Mesenchymal stem cell (in vitro differentiated cells and primary cell): ENCODE measurements at regions not wholly inside any gene's neighbourhood (a gene's known extent, or its start where the extent isn't known, plus 50 kb on each side); places are given as distances from the start of the nearest gene placed in this dataset.

Source experiments
- DNase-seq: peaks from one replicate; pipeline ENCODE4 v3.0.0-alpha.2; 2013
- H2AFZ ChIP-seq: one replicate; pipeline ENCODE4 v1.6.1; 2013; ENCODE audit warnings: low read depth, mild to moderate bottlenecking, control low read depth, inconsistent platforms, low read length, moderate library complexity
- H2AK5ac ChIP-seq: 2 replicates; pipeline ENCODE4 v1.6.1; 2013; ENCODE audit warnings: low read length, moderate library complexity, mild to moderate bottlenecking, inconsistent platforms; ENCODE audit not compliant: severe bottlenecking
- H2BK120ac ChIP-seq: one replicate; pipeline ENCODE4 v1.6.1; 2013; ENCODE audit warnings: low read depth, mild to moderate bottlenecking, inconsistent platforms, low read length, moderate library complexity
- H2BK12ac ChIP-seq, 2 experiments: one replicate each; pipeline ENCODE4 v1.6.1; 2013; ENCODE audit warnings: inconsistent platforms in 2 of 2, low read length in 2 of 2, mild to moderate bottlenecking in 2 of 2, moderate library complexity in 2 of 2, control low read depth in 1 of 2
- H2BK15ac ChIP-seq: one replicate; pipeline ENCODE4 v1.6.1; 2013; ENCODE audit warnings: mild to moderate bottlenecking, low read depth, inconsistent platforms; ENCODE audit not compliant: poor library complexity, severe bottlenecking
- H2BK5ac ChIP-seq: 2 replicates; pipeline ENCODE4 v1.6.1; 2013; ENCODE audit warnings: low read depth, mild to moderate bottlenecking, low read length, control low read depth, inconsistent platforms; ENCODE audit not compliant: poor library complexity, severe bottlenecking
- H3K14ac ChIP-seq, 2 experiments: one replicate each; pipeline ENCODE4 v1.6.1; 2013; ENCODE audit warnings: inconsistent platforms in 2 of 2, low read length in 2 of 2, control low read depth in 1 of 2, mild to moderate bottlenecking in 1 of 2, moderate library complexity in 1 of 2
- H3K18ac ChIP-seq, 2 experiments: one replicate each; pipeline ENCODE4 v1.6.1; 2013; ENCODE audit warnings: inconsistent platforms in 2 of 2, low read length in 2 of 2, control low read depth in 1 of 2, low read depth in 1 of 2, mild to moderate bottlenecking in 1 of 2
- H3K23ac ChIP-seq, 2 experiments: one replicate each; pipeline ENCODE4 v1.6.1; 2013; ENCODE audit warnings: inconsistent platforms in 2 of 2, low read length in 2 of 2, mild to moderate bottlenecking in 2 of 2, moderate library complexity in 2 of 2, control low read depth in 1 of 2
- H3K27ac ChIP-seq: 2 replicates; pipeline ENCODE4 v1.5.1; 2013; ENCODE audit warnings: mild to moderate bottlenecking, moderate library complexity, low read length, control low read depth, inconsistent platforms; ENCODE audit not compliant: poor library complexity, severe bottlenecking
- H3K27me3 ChIP-seq, 2 experiments: 2 replicates each; pipeline versions ENCODE4 v1.6.1 to v1.7.0; 2013; ENCODE audit warnings: low read length in 2 of 2, mild to moderate bottlenecking in 2 of 2, moderate library complexity in 2 of 2, control low read depth in 1 of 2, inconsistent platforms in 1 of 2; ENCODE audit not compliant: control insufficient read depth in 1 of 2, insufficient read depth in 1 of 2
- H3K36me3 ChIP-seq, 2 experiments: 2 replicates each; pipeline versions ENCODE4 v1.6.1 to v1.7.0; 2013; ENCODE audit warnings: low read length in 2 of 2, control low read depth in 1 of 2, inconsistent platforms in 1 of 2, low read depth in 1 of 2, mild to moderate bottlenecking in 1 of 2; ENCODE audit not compliant: insufficient read depth in 2 of 2, control insufficient read depth in 1 of 2
- H3K4ac ChIP-seq, 2 experiments: one replicate each; pipeline ENCODE4 v1.6.1; 2013; ENCODE audit warnings: inconsistent platforms in 2 of 2, low read length in 2 of 2, mild to moderate bottlenecking in 2 of 2, moderate library complexity in 2 of 2, control low read depth in 1 of 2, low read depth in 1 of 2
- H3K4me1 ChIP-seq: 2 replicates; pipeline ENCODE4 v1.6.1; 2013; ENCODE audit warnings: low read depth, low read length, control low read depth; ENCODE audit not compliant: control insufficient read depth, insufficient read depth
- H3K4me2 ChIP-seq: 2 replicates; pipeline ENCODE4 v1.6.1; 2013; ENCODE audit warnings: low read length, mild to moderate bottlenecking, inconsistent platforms; ENCODE audit not compliant: poor library complexity, severe bottlenecking
- H3K4me3 ChIP-seq, 2 experiments: 2 replicates each; pipeline versions ENCODE4 v1.5.1 to v1.7.0; 2013; ENCODE audit warnings: low read length in 2 of 2, mild to moderate bottlenecking in 2 of 2, control low read depth in 1 of 2, low read depth in 1 of 2; ENCODE audit not compliant: insufficient read depth in 1 of 2
- H3K79me1 ChIP-seq: replicated peaks from 2 replicates; pipeline ENCODE4 v1.6.1; 2013; ENCODE audit warnings: mild to moderate bottlenecking, control low read depth, low read length, inconsistent platforms; ENCODE audit not compliant: poor library complexity, severe bottlenecking
- H3K9ac ChIP-seq: 2 replicates; pipeline ENCODE4 v1.7.0; 2013; ENCODE audit warnings: mild to moderate bottlenecking, low read length, moderate library complexity
- H3K9me3 ChIP-seq: 2 replicates; pipeline ENCODE4 v1.7.0; 2013; ENCODE audit warnings: mild to moderate bottlenecking, low read length; ENCODE audit not compliant: control insufficient read depth
- H4K8ac ChIP-seq: one replicate; pipeline ENCODE4 v1.6.1; 2013; ENCODE audit warnings: inconsistent platforms, mild to moderate bottlenecking, low read length, moderate library complexity
- H4K91ac ChIP-seq: one replicate; pipeline ENCODE4 v1.6.1; 2013; ENCODE audit warnings: mild to moderate bottlenecking, low read length, inconsistent platforms
- WGBS: methylation state at CpG from one replicate; pipeline ENCODE4 v1.1.7; 2013; ENCODE audit warnings: mixed read lengths; 5-methylcytosine and 5-hydroxymethylcytosine counted together

DNA sequence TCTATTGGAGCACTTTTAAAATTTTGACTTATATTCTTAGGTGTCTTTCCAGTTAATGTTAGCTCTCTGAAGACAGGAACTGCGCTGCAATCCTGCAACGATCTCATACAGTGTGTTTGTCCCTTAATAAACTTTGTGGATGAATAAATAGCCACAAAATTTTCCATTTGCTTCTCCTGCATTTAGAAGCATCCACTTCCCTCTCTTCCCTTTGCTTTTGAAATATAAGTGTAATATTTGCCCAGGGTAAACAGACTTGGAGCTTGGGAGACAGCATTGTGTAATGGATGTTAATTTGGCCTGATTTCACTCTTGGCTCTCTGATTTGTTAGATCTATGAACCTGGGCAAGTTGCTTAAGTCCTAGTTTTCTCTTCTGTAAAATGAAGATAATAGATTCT lies 58.2 kb upstream of the CD28 start:
- Histone ChIP-seq H3K79me1 (no peaks in the 10 kb centered on the region), H3K4me1 (no peaks in the 10 kb centered on the region), H2BK15ac (no peak overlapping the region), H2BK120ac (no peak overlapping the region), H3K4me3 (no peak overlapping the region), H2BK5ac (no peak overlapping the region), H3K4ac (no peak overlapping the region), H4K91ac (no peak overlapping the region), H4K8ac (no peak overlapping the region), H3K23ac (no peak overlapping the region), H3K4me2 (no peak overlapping the region), H3K9ac (no peak overlapping the region), H2AK5ac (no peak overlapping the region), H3K36me3 (no peaks in the 10 kb centered on the region), H3K27me3 (no peaks in the 10 kb centered on the region), H3K9me3 (no peaks in the 10 kb centered on the region), H2AFZ (no peak overlapping the region), H2BK12ac (no peak overlapping the region), H3K14ac (no peak overlapping the region), H3K27ac (no peak overlapping the region), H3K18ac (no peak overlapping the region)
- 100% methylated on average over 2 of the region's 2 CpGs for WGBS
- no peak for DNase-seq

DNA sequence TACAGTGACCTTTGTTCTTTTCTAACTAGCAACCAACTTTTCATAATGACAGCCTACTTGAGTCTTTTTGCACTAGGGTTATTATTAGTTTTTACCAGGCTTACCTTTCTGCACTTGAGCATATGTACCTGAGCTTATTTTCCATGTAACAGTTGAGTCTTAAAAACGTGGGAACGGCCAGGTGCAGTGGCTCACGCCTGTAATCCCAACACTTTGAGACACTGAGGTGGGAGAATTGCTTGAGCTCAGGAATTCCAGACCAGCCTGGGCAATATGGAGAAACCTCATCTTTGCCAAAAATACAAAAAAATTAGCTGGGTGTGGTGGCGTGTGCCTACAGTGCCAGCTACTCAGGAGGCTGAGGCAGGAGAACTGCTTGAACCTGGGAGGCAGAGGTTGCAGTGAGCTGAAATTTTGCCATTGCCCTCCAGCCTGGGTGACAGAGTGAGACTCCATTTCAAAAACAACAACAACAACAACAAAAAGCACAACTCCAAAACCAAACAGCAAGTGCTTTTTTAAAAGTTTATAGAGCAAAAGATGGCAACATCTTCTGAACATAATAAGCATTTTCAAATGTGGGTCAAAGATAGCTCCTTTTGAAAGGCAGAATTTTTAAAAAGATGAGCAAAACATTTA lies 57.1 kb upstream of the CD28 start:
- H2BK120ac ChIP-seq = no peak overlapping the region
- no peak overlapping the region for H2BK5ac ChIP-seq
- H3K23ac ChIP-seq = no peak overlapping the region
- peak overlapping the region in 1 of 2 experiments; percentile 63 for H2BK12ac ChIP-seq
- no peaks in the 10 kb centered on the region for H3K9me3 ChIP-seq
- H3K27me3 ChIP-seq = no peaks in the 10 kb centered on the region
- no peaks in the 10 kb centered on the region for H3K36me3 ChIP-seq
- H3K27ac ChIP-seq = no peak overlapping the region
- no peak overlapping the region for H3K4me3 ChIP-seq
- WGBS = 100% methylated on average over 4 of the region's 4 CpGs
- H3K9ac ChIP-seq = peak overlapping the region; percentile 75
- no peaks in the 10 kb centered on the region for H3K79me1 ChIP-seq
- H2AFZ ChIP-seq = no peak overlapping the region
- no peak overlapping the region for H3K14ac ChIP-seq
- no peak overlapping the region for H3K4ac ChIP-seq
- no peak overlapping the region for H4K91ac ChIP-seq
- peak overlapping the region; percentile 52 to 55 for H3K18ac ChIP-seq
- H3K4me1 ChIP-seq = no peaks in the 10 kb centered on the region
- no peak for DNase-seq
- H4K8ac ChIP-seq = no peak overlapping the region
- H2AK5ac ChIP-seq = no peak overlapping the region
- H3K4me2 ChIP-seq = no peak overlapping the region
- H2BK15ac ChIP-seq = peak overlapping the region; percentile 13

DNA sequence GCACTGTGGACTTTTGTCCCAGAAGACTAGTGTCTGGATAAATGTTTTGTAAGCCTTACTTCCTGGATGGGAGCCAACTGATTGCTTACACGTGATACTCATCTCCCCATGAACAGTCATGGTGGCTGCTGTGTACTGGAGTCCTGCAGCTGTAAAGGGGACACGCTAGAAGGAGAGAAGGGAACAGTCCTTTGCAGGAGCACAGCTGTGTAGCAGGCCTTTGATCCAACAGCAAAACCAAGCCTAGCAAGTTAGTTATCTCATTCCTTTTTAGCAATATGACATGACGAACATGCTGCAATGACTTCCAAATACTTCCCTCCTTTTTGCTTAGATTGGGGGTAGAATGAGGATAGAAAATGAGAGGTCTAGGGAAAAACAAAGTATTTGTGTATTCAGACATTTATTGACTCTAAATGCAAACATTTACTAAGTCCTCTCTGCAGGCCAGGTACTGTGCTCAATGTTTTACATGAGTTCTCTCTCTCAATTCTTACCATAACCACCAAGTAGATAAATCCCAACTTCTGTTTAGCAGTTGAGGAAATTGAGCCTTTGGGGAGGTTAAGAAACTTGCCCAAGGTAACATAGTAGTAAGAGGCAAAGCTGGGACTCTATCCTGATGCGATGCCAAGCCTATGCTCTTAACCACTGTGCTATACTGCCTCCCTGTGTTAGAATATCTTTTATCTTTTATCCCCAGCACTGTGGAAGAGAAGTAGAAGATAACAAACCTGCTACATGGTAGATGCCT lies 55.4 kb upstream of the CD28 start:
- no peak overlapping the region for H3K27ac ChIP-seq
- H3K9me3 ChIP-seq = no peaks in the 10 kb centered on the region
- no peak overlapping the region for H3K4me3 ChIP-seq
- DNase-seq = peak; percentile 71
- H4K91ac ChIP-seq = peak overlapping the region; percentile 34
- WGBS = 64% methylated on average over 4 of the region's 4 CpGs
- no peaks in the 10 kb centered on the region for H3K79me1 ChIP-seq
- no peaks in the 10 kb centered on the region for H3K4me1 ChIP-seq
- peak overlapping the region; percentile 2 to 16 for H3K18ac ChIP-seq
- no peak overlapping the region for H2BK5ac ChIP-seq
- no peak overlapping the region for H4K8ac ChIP-seq
- H3K27me3 ChIP-seq = no peaks in the 10 kb centered on the region
- H3K4ac ChIP-seq = no peak overlapping the region
- no peak overlapping the region for H3K14ac ChIP-seq
- H3K36me3 ChIP-seq = no peaks in the 10 kb centered on the region
- no peak overlapping the region for H3K4me2 ChIP-seq
- peak overlapping the region; percentile 0 to 12 for H2BK12ac ChIP-seq
- no peak overlapping the region for H2BK15ac ChIP-seq
- no peak overlapping the region for H2BK120ac ChIP-seq
- peak overlapping the region; percentile 2 for H3K9ac ChIP-seq
- H2AK5ac ChIP-seq = no peak overlapping the region
- no peak overlapping the region for H2AFZ ChIP-seq
- no peak overlapping the region for H3K23ac ChIP-seq

DNA sequence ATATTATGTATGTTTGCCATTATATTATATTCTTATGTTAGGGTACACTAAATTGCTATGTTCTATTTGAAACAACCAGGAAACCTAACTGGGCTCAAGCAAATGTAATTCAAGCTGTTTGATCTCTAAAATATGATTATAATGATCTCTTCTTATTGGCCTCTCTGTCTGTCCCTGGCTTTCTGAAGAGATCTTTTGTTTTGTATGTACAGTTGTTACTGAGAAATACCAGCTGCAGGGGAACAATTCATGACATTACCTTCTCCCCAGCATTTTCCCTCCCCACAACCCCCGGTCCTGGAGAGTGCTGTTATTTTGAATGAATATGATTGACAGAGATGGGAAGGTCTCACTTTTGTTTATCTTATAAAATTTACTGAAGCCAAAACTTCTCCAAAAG lies 54.8 kb upstream of the CD28 start:
- Histone ChIP-seq H3K79me1 (no peaks in the 10 kb centered on the region), H3K18ac (no peak overlapping the region), H3K4ac (no peak overlapping the region), H3K4me3 (no peak overlapping the region), H2AFZ (no peak overlapping the region), H3K27me3 (no peaks in the 10 kb centered on the region), H3K36me3 (no peaks in the 10 kb centered on the region), H3K9me3 (no peaks in the 10 kb centered on the region), H4K8ac (no peak overlapping the region), H4K91ac (no peak overlapping the region), H2BK12ac (no peak overlapping the region), H2BK120ac (no peak overlapping the region), H2BK15ac (no peak overlapping the region), H3K14ac (no peak overlapping the region), H3K4me2 (no peak overlapping the region), H3K27ac (no peak overlapping the region), H2BK5ac (no peak overlapping the region), H3K4me1 (no peaks in the 10 kb centered on the region), H2AK5ac (no peak overlapping the region), H3K9ac (no peak overlapping the region), H3K23ac (no peak overlapping the region)
- no peak for DNase-seq
- no CpG with 5 or more reads among the region's 1 CpG for WGBS
